Activated CD4-positive, alpha-beta T cell treated with anti-CD3 and anti-CD28 coated beads for 1 hour (primary cell): ENCODE measurements at regions not wholly inside any gene's neighbourhood (a gene's known extent, or its start where the extent isn't known, plus 50 kb on each side); places are given as distances from the start of the nearest gene placed in this dataset.
"Not testable (repeated sequence)": the region's sequence is repeated elsewhere in the genome, so short reads cannot be mapped to it uniquely, and the experiment has no call there.

ENCODE experiments used
- DNase-seq: peaks from one replicate; pipeline ENCODE4 v3.0.0-alpha.2; 2020

DNA sequence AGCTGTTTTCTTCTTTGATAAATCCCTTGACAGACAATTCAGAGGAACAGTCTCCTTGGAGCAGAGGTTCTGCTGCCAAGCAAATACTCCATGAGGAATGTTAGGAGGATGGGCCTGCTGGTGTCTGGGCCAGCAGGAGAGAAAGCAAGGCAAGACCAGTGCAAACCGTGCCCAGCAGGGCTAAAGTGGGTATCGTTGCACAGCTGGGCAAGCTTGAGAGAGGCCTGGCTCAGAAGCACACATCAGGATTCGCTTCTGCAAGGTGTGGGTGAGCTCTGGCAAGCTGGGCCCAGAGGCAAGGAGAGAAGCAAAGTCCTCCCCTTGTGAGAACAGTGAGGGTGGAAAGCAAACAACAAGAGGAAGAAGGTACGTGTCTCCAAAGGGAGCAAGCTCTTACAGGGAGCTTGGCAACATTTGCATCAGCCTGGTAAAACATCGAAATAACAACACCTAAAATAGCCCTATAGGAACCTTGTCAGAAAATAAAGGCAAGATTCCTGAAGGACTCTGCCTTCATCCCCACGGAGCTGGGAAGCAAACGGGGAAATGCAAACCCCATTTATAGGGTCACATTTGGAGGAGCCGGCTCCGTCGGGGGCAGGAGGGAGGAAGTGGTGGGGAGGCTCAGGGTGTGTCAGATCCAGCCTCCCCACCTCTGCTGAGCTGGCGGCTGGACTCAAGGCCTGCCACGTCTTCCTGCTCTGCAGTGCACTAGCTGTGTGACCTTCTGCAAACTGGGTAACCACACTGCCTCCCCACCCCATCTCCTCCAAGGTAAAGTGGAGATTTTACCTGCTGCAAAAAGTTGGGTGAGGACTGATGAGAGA is 62.3 kb upstream of the HIVEP3 start:
- DNase-seq = no peak

DNA sequence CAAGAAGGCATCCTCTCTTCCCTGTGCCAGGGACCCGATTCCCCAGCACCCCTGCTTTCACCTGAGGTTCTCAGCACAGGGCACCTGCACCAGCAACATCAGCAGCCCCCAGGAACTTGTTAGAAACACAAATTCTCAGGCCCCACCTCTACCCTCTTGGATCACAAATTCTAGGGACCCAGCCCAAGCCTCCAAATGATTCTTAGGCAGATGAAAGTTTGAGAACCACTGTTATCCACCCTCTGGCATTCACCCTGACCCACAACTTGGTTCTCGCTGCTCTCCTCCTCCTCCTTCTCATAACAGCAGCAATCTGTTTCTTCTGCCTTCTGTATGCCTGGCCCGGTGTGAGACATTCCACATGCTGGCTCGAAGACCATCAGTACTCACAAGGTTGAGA is 60.3 kb upstream of the HIVEP3 start:
- no peak for DNase-seq

DNA sequence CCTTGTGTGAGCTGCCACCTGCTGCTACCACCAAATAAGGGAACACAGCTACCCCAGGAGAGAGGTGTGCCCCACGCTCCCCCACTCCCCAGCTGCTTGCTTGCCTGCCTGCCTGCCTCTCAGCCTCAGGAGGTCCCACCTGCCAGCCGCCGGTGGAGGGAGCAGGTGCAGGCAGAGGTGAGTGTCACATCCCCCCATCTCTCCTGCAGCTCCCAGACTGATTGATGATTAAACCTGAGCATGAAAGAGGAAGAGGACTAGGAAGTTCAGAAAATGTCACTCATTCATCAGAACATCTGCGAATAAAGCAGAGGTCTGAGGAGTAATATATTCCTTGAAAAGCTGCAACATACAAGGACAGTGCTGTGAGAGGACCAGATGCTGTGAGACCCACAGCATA is 58.6 kb upstream of the HIVEP3 start:
- DNase-seq = no peak

DNA sequence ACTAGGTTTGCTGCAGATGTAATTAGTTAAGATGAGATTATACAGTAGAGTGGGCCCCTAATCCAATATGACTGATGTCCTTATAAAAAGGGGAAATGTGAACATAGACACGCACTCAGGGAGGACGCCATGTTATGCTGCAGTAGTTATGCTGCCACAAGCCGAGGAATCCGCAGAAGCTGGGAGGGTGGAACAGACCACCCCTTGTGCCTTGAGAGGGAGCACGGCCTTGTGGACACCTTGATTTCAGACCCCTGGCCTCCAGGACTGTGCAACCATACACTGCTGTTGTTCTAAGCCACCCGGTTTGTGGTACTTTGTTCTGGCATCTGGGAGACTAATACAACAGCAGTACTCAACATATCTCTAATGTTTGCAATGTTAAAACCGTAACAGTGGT is 57.9 kb upstream of the HIVEP3 start:
- DNase-seq = no peak

DNA sequence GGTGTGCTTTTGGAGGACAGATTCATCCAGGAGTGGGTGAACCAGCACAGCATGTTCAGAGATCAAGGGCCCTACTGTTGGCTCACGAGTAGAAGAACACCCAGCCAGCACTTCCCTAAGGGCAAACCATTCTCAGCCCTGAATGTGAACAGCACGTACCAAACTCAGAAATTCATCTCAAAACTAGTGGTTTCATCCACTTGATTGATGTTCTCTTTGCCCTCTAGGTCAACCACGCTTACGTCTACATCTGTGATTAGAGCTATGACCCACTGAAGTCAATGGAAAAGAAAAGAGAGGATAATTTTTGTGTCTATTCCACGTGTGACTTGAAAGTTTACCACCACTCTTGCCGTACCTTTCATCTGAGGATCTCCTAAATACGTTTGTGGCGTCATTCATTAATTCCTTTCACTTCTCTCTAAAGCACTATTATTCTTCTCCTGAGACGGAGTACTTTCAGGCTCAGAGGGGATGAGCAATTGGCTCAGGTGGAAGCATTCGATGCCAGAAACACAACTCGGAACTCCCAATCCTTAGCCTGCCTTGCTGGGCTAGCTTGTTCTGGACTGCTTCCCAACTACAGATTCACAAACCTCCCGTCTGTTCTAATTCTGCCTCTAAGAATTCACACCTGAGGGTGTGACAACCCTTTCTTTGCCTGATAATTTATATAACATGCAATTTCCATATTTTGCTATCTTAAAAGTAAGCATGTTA is 57.3 kb upstream of the HIVEP3 start:
- no peak for DNase-seq

DNA sequence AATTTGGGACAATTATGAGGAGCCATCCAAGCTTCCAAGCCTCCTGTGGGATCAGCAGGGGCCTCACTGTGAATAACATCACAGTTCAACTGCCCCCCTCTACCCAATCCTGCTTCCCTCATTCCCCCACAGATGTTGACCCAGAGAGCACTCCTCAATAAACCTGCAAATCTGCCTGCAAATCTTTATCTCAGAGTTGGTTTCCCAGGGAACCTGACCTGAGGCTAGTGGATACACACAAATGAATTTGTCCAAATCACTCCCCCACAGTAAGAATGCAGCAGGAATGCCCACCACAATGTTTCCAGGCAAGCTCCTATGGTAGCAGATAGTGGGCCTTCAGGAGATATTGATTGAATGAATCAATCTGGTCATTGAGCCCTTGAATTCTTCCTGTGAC is 56.4 kb upstream of the HIVEP3 start:
- DNase-seq = no peak

DNA sequence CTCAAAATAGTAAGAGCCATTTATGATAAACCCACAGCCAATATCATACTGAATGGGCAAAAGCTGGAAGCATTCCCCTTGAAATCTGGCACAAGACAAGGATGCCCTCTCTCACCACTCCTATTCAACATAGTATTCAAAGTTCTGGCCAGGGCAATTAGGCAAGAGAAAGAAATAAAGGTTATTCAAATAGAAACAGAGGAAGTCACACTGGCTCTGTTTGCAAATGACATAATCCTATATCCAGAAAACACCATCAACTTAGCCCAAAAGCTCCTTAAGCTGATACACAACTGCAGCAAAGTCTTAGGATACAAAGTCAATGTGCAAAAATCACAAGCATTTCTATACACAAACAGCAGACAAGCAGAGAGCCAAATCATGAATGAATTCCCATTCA is 49.8 kb upstream of the HIVEP3 start:
- not testable (repeated sequence) for DNase-seq
